SK-N-MC (cell line): ENCODE measurements at regions not wholly inside any gene's neighbourhood (a gene's known extent, or its start where the extent isn't known, plus 50 kb on each side); places are given as distances from the start of the nearest gene placed in this dataset.

Source experiments
- EZH2 ChIP-seq: fragments of 200-600 bp; sonication (generic); IDR thresholded peaks from one replicate; pipeline ENCODE4 v1.6.1; 2017; ENCODE audit warnings: antibody characterized with exemption
- FOXP2 ChIP-seq: optimal IDR thresholded peaks from 2 replicates; pipeline ENCODE3; 2011; ENCODE audit warnings: mild to moderate bottlenecking, moderate library complexity; ENCODE audit not compliant: insufficient read depth; ENCODE audit errors: extremely low read length, control extremely low read depth

GRCh38 chr10:10460451-10460850 lies 557.2 kb upstream of the CELF2 start:
- no peak for TF ChIP-seq EZH2
- TF ChIP-seq FOXP2, result no peak
